GM12875 (cell line): ENCODE measurements at regions not wholly inside any gene's neighbourhood (a gene's known extent, or its start where the extent isn't known, plus 50 kb on each side); places are given as distances from the start of the nearest gene placed in this dataset.
"Not testable (repeated sequence)": the region's sequence is repeated elsewhere in the genome, so short reads cannot be mapped to it uniquely, and the experiment has no call there.

Experiments
- H3K4me3 ChIP-seq: one replicate; pipeline ENCODE4 v1.5.1; 2011; ENCODE audit warnings: low read depth, low read length, control low read depth
- CTCF ChIP-seq: IDR thresholded peaks from 2 replicates; pipeline ENCODE4 v1.5.1; 2011; ENCODE audit warnings: low read depth, mild to moderate bottlenecking, control low read depth, inconsistent platforms, low read length, moderate library complexity, borderline replicate concordance; ENCODE audit not compliant: insufficient read depth

- TF ChIP-seq CTCF: no peak
- no peak overlapping the region for H3K4me3 ChIP-seq
These were observed 637.7 kb downstream of the SLCO4C1 start for GRCh38 chr5:101658433-101658832.

DNA sequence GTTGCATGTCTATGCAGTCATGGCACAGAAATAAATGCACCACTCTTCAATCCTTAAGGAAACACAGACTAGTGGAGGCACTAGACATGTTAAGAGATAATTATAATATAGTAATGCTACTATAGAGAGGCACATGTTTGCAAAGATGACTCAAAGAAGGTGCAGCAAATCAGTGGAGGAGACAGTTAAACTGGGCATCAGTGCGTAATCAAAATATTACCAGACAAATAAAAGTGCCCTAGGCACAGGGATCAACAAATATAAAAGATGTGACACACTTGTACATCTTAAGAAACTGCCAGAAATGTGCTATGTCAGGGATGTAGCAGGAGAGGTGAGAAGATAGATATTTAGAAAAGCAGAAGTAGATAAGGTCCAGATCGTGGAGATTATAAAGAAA, 642.1 kb downstream of the SLCO4C1 start:
- no peak overlapping the region for H3K4me3 ChIP-seq
- no peak for TF ChIP-seq CTCF

DNA sequence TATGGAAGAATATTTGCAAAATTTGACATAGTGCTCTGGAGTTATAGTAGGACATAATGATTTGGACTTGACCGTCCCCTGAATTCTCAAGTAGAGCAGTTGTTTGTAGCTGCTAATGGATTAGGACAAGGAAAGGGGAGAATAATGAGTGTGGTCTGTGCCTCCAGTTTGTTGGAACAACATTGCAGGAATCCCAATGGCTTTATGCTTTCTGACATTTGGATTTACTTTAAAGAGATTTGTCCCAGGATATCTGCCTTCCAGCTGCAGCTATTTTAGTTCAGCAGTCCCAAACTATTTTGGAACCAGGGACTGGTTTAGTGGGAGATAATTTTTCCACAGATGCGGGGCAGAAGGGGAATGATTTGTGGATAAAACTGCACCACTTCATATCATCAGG, 648.2 kb downstream of the SLCO4C1 start:
- TF ChIP-seq CTCF: no peak
- H3K4me3 ChIP-seq: no peak overlapping the region

GRCh38 chr5:101643794-101644193, 652.3 kb downstream of the SLCO4C1 start:
- H3K4me3 ChIP-seq: no peak overlapping the region
- no peak for TF ChIP-seq CTCF

DNA sequence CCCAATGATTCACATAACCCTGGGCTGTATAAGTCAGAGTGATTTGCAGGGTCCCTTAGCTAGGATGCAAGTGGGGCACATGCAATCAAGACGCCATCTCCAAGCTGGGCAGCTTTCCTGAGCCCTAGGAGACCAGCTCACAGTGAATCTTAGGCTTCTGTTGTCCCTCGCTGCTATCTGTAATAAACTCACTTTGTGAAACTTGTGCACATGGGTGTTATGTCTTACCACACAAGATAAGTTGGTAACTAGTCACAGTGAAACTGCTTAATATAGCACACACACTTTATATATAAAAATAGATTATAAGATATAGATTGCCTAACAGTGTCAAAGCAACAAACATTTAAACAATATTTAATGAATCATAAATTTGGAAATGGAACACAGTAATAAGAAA, 658.5 kb downstream of the SLCO4C1 start:
- no peak overlapping the region for H3K4me3 ChIP-seq

DNA sequence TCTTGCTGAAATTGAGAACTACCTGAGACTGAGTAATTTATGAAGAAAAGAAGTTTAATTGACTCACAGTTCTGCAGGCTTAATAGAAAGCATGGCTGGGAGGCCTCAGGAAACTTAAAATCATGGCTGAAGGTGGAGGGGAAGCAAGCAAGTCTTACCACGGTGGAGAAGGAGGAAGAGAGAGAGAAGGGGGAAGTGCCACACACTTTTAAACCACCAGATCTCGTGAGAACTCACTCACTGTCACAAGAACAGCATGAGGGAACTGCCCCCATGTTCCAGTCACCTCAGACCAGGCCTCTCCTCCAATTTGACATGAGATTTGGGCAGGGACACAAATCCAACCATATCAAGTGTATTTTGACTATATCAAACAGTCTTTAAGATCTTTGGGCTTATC, 668.3 kb downstream of the SLCO4C1 start:
- not testable (repeated sequence) for H3K4me3 ChIP-seq

More for the DNA sequence above, 658.5 kb downstream of the SLCO4C1 start:
- TF ChIP-seq CTCF: no peak

DNA sequence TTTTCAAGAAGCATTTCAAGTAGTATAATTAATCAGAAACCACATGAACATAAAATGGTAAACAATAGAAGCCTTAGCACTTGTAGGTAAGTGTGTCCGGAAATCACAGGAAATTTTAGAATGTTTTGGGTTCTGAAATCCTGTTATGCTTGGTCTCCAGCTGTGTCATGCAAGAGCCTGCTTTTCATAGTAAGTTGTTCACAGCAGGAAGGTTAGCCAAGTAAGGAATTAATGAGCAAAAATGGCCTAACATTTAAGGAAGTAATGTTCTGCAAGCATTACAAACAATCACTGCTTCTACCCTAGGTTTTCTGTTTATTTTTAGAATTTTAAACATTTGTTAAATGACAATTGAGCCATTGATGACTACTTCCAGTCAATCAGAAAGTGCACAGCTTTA, 669.5 kb downstream of the SLCO4C1 start:
- no peak overlapping the region for H3K4me3 ChIP-seq
- TF ChIP-seq CTCF: no peak

DNA sequence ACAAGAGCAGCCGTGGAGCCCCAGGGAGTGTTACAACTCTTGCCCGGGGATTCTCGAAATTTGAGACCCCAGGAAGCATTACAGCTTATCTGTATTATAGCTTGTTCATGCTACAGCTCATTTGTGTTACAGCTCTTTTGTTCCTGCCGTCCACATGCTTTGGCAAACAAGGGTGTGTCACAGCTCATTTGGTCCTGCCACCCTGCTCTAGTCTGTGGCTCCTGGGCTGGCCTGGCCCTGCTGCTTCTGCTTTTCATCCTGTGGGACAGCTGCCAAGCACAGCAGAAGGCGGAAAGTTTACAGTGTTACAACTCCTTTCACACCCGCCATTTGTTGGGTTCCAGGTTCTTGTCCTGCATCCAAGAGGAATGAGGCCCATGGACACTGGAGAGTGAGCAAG, 685.0 kb downstream of the SLCO4C1 start:
- H3K4me3 ChIP-seq: no peak overlapping the region
- TF ChIP-seq CTCF: no peak
